ENCODE measurements at regions not wholly inside any gene's neighbourhood (a gene's known extent, or its start where the extent isn't known, plus 50 kb on each side); places are given as distances from the start of the nearest gene placed in this dataset.

DNA sequence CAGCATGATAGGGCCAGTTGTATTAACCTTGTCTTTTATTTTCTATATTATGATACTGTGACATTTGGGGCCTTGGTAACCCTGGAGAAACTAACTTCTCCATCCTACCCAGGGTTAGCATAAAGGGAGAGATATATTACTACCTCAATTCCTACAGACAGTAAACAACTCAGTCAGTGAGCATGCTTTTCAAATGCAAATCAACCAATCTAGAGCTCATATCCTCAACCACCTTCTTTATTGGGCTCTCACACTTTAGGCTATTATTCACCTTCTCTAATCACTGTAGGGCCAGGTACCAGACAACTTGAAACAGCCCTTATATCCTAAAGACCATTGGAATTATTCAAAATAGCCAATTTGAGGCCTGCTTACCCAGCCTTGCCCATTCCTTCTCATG lies 477.6 kb downstream of the PTPRC start:
- DNase-seq: no peak

DNA sequence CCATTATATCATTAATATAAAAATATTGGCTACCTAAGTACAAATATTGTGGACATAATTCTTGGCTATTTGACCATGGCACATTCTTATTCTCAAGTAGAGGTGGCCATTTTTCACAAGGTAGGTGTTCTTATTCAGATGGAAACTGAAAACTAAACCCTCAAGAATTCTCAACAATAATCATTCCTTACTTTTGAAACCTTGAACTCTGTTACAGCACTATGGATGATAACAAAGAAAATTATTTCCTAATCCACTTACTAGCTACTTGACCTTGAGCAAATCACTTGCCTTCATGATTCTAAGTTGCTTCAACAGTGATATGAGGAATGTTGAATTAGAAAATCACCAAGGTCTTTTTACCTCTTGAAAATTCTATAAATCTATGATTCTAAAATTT lies 482.2 kb downstream of the PTPRC start:
- DNase-seq: no peak

DNA sequence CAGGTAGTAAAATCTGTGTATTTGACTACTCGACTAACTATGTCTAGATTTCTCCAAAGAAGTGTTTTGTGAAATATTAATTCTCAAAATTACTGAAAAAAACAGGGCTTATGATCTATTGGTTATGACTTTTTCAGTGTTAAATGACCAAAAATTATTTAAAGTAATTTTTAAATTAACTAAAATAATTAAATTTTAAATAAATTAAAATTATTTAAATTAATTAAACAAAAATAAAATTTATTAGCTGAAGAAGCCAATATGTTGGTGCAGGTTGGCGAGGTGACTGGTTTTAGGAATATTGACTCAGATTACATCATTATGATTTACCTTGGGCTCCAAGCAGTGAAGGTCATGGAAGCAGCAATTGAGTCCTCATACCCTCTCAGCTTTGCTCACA lies 483.2 kb downstream of the PTPRC start:
- no peak for DNase-seq

DNA sequence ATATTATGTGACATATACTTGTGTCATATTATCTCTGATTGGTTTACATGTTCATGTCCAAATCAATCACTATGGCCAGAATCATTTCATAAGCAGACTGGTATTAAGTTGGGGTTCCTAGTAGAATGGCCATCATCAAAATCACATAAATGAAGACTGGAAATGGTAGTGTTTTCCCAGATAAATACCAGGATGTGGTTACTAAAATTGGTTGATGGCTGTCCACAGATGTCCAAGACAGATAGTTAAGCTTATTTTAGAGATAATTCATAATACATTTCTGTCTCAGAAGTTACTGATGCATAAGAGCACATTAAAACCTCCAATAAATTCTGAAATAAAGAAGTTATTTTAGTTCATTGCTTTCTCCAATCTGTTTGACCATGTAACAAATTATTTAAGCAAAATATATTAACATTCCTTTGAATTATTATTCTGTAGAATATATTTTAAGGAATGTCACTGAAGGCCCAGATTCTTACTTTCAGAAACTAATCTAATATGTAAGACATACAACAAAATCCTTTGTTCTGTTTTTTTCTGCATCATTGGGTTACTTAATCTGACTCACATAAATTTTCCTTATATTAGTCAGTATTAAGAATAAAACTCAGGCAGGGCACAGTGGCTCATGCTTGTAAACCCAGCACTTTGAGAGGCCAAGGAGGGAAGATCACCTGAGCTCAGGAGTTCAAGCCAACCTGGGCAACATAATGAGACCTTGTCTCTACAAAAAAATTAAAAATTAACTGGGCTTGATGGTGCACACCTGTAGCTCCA lies 483.9 kb downstream of the PTPRC start:
- no peak for DNase-seq

DNA sequence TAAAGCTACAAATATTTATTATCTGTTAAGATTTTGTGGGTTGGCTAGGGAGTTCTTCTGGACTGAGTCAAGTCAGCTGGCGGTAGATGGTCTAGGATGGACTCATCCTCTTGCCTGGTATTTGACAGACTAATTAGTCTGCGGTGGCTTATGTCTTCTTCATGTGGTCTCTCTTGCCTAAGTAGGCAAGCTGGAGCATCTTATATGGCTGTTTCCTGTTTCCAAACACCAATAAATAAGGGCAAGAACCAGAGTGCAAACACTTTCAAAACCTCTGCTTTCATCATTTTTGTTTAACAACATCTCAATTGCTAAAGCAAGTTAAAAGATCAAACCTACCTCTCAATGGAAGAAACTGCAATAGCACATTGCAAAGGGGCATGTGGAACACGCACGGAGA lies 484.8 kb downstream of the PTPRC start:
- no peak for DNase-seq

DNA sequence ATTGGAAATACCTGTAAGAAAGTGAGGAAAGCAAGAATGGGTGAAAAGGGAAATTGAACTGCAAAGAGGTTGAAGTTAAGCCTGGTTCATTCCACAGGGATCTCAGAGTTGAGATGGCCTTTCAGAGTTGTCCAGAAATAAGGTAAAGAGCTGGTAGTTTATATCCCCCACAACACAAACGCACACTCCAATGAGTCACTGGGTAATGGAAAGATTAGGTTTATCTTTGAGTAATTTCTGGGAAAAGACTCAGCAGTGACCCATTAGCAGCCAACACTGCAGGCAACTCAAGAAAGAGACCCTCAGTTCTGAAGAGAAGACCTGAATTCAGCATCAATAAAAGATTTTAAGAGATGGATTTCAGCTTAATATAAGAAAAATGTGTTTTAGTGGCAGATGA lies 485.5 kb downstream of the PTPRC start:
- DNase-seq: no peak

DNA sequence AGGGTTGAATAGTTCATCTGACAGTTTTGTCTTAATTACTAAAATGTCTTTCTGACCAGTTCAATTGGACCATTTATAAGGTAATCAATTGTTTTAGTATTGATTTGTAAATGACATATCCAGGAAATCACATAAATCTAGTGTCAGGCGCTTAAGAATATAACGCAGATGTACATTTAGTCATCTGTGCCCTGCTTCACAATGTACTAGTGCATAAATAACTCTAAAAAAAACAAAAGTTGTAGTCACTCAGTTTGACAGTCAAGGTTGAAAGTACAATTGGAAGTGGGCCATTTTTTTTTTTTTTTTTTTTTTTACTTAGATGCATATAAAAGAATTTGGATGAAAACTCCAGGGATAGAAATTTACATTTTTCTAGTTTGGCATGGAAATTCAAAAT lies 490.4 kb downstream of the PTPRC start:
- DNase-seq: no peak

DNA sequence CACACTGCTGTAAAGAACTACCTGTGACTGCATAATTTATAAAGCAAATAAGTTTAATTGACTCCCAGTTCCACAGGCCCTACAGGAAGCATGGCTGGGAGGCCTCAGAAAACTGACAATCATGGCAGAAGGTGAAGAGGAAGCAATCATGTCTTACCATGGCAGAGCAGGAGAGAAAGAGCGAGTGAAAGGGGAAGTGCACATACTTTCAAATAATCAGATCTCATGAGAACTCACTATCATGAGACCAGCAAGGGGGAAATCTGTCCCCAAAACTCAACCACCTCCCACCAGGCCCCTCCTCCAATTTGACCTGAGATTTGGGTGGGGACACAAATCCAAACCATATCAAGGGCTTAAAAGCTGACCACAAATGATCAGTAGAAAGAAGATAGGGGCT lies 493.2 kb downstream of the PTPRC start:
- DNase-seq: no peak

DNA sequence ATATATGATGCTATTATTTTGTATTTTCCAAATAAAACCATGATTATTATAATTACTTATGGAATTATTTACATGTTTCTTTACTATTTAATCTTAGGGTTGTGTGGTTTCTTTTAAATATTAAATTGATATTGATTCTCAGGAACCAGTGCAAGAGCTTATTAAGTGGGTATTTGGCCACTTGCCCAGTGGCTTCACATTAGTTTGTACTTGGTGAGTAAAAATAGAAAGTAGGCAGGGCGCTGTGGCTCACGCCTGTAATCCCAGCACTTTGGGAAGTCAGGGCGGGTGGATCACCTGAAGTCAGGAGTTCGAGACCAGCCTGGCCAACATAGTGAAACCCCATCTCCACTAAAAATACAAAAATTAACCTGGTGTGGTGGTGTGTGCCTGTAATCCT lies 497.1 kb downstream of the PTPRC start:
- DNase-seq: no peak

DNA sequence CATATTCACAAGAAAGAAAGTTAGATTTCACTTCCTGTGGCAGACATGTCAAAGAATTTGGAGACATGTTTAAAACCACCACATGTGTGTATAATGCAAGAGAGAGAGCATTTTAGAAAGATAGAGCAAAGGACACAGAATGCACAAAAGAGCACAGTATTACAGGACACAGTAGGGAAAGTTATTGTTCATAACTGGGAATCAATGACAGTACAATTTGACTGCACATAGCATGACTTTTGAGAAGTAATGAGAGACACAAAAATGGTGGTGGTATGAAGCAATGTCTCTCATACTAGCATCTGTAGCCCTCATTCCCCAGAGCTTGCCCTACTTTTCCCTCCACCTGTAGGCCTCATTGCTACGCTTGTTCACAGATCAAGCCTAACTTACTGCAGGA lies 499.2 kb downstream of the PTPRC start:
- DNase-seq: no peak

DNA sequence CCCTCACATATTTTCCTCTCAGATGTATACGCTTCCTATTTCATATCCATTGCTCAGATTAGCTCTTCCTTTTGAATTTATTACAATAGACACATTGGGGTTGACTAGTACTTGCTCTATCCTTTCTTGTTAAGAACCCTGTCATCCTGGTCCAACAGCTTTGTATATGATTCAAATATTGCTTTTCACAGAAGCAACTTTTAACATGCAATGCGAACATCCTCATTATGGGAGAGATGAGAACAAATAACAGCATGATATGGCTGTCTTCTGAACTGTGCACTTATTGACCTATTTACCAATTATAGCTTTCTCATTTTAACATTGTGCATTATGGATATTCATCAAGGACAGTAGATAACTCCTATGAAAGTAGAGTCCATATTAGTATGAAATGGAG lies 510.8 kb downstream of the PTPRC start:
- no peak for DNase-seq

DNA sequence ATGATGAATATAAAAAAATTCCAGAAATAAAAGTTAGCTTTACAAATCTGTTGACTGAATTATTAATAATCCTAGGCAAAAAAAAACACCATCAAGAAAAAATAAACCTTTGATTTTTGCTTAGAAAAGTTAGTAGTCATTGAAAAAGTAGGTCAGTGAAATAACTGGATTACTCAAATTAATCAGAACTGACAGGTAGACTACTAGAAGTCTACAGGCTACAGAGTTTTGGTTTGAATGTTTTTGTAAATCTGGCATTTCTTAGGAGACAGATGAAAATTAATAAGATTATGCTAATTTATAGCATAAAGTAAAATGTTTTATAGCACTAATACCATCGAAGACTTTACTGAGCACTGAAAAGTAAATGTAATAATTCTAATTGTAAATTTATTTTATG lies 511.9 kb downstream of the PTPRC start:
- no peak for DNase-seq

DNA sequence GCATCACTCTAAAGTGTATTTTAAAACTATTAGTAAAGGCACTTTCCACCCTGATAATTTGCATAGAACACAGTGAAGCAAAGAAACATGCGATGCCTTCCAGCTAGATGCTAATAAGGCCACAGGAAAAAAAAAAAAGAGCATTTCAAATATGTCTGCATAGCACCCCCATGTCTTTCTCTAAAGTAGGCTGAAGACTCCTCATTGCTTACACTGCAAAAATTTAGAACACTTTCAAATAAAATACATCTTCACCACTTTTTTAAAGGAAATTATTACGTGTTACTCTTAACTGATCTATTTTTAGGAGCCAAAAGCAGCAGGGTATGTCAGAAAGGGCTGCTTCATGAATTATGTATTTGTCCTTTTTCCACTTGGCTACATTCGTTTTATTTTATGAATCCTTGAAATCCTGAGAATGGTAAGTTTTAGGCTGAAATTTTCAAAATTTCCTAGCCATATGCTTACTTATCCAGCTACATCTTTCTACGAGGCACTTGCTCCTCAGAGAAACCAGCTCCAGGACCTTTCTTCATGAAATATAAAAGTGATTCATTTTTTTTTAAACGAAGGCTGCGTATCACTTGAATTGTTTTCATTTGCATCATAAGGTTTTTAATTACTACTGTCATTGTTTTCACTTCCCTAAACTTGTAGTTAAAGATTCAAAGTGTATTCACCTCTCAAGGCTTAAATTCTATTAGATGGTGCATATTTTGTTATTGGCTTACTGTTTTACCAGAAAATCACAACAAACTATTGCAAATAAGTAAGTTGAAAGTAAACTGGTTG lies 513.0 kb downstream of the PTPRC start:
- DNase-seq: no peak

DNA sequence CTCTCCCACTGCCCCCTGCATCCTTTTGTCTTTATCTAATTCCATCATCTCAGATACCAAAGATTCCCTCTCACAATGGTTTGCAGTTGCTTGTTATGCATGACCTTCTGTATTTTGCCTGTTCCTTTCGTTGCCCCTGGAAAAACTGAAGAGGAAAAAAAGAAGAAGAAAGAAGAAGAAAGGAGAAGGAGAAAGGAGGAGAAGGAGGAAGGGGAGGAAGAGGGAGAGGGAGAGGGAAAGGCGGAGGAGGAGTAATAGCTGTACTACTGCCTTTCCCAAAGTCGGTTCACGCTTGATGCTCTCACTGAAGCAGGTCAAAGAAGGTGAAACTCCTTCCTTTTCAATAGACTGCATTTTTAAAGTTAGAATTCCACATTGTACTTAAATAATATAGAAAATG lies 513.8 kb downstream of the PTPRC start:
- no peak for DNase-seq

DNA sequence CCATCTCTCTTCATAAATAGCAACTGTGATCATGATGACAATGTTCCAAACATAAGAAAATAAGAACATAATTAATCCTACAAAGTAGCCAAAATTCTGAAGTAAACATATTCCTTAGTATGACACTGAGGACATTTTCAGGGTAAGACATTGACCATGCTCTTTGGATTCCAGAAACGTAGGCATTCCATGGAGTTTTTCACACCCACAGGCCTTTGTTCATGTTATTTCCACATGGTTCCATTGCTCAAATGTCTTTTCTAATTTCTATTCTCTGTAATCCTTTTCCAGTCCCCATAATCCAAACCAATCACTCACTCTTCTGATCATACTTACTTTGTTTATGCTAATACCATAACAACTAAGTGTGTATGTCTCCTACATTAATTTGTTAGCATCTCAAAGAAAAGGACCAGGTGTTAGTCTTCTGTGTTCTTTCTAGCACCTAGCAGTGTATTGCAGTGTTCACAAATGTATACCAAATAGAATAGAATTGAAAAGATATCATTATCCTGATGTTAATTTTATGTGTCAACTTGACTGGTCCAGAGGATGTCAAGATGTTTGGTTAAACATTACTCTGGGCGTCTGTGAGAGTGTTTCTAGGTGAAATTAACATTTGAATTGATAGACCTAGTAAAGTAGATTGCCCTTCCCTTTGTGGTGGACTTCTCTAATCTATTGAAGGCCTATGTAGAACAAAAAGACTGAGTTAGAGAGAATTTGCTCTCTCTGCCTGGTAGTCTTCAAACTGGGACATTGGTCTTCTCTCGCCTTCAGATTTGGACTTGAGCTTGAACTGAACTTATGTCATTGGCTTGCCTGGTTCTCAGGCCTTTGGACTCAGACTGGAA lies 516.6 kb downstream of the PTPRC start:
- DNase-seq: no peak

DNA sequence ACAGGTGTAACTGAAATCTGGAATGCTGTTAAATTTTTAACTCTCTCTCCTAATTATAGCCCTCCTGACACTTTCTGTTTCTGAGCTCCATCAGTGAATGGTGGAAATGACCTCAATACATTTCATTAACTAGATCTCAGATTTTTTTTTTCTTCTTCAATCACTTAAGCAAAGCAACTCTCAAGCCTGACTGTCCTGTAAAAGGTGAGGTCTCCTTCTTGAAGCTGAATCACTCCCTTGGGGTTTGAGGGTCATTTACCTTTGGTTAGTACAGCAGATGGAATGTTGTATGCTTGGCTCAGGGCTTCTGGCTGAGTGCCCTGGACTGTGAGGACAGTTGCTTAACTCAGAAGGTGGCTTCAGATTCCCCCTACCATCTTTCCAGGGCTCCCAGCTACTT lies 518.7 kb downstream of the PTPRC start:
- no peak for DNase-seq

DNA sequence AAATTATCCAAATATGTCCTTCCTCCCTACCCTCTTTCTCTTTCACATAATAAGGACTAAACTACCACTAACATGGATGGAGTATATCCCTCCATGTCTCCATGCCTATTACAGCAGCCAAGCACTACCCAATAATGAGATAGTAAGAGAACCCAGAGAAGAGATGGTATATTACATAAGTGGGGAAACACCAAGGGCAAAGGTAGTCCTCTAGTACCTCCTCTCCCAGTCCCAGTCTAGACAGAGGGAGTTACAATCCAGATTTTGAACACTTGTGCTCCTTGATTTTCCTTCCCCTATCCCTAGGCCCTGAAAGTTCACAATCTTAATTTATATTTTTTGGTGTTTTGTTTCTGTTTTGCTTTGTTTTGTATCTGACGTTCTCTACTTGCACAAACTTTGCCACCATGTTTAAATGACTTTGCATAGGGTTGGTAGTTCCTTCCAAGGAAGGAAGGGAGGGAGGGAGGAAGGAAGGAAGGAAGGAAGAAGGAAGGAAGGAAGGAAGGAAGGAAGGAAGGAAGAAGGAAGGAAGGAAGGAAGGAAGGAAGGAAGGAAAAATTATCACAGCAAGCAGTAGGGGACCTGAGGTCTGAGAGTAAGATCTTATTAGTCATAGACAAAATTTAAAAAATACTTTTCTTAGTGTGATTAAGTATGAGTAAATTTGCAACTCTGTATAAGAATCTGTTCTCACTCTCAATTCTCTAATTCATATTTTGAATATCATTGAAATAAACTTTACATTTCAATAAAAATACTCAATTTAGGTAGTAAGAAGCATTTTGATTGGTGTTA lies 521.9 kb downstream of the PTPRC start:
- no peak for DNase-seq

DNA sequence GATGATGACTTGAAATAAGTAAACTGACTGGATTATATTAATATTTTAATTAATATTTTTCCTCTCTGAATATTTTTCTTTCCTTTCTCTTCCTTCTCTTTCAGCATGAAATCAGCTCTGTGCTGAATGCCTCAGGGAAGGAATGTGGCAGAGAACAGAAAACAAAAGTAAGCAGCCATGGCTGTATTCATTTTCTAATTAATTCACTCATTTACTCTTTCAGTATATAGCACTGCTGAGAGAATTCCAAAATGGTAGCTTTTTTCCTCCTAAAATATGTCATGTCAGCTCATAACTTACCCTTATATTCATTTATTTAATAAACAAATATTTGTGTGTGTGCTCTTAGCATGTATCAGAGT lies 522.5 kb downstream of the PTPRC start:
- no peak for DNase-seq

DNA sequence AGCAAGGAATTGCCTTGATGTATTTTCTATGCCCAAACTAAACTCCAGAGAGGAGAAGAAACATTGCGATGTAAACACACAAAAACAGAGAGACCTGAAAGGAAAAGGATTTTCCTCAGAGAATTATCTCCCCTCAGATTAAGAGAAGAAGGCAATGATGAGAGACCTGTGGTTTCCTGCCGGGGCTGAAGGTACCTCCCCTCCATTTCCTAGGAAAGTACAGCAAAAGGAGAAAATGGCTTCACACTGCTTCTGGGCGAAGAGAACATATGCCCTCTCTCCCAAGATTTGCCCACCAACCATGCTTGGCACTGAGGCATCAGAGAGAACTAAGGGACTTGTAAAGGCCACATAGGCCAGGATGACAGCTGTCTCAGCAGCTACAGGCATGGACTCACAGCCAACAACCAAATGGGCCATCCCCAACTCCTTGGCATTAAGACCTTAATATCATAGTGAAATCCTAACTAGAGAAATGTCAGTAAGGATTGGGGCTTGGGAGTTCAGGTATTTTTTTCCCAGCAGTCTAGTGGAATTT lies 523.0 kb downstream of the PTPRC start:
- no peak for DNase-seq

DNA sequence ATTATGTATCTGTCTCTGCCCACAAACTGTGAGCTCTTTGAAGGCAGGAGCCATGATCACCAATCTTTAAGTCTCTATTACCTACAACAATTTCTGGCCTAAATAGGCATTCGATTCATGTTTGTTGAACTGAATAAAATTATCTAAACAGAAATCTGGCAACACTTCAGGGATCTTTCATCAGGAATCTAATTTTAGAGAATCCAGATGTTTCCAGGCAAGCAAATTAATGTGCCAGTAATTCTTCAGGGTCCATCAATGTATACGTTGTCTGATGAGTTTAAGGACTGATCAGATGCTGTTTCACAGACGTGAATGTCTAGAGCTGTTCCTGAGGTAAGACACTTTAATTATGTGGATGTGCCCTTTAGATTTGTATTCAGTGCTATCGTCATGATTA lies 524.4 kb downstream of the PTPRC start:
- DNase-seq: no peak

DNA sequence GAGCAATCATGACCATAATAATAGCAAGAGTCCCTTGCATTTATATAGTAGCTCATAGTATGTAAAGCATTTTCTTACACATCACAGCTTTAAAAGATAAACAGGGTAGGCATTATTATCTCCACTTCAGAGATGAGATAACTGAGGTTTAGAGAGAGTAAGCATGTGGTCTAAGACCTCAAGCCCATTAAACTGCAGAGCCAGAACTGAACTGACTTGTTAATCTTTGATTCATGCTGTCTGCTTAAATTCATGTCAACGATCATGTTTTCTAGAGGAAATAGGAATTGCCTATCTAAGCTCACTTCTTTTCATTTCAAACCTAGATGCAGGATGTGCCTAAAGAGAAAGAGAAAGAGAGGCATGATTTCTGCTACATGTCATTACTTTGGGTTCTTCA lies 524.8 kb downstream of the PTPRC start:
- no peak for DNase-seq

DNA sequence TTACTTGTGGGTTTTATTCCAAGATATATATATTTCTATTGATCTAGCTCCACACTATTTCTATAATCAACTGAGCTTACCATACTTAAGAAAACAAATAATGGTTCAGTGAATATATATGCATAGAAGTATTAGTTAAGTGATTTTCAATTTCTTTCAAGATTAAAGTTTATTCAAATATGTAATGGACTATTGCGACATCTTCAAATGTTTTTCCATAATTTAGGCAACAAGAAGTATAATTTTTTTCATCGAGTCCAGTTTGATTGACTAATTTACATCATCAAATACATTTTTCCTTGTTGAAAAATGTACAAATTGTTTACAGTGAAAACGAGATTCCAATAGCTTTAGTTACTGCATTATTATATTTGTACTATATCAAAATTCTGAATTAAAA lies 528.6 kb downstream of the PTPRC start:
- no peak for DNase-seq
